GM19043 (cell line): ENCODE measurements at regions not wholly inside any gene's neighbourhood (a gene's known extent, or its start where the extent isn't known, plus 50 kb on each side); places are given as distances from the start of the nearest gene placed in this dataset.
"Not testable (repeated sequence)": the region's sequence is repeated elsewhere in the genome, so short reads cannot be mapped to it uniquely, and the experiment has no call there.

ENCODE experiments used
- ATAC-seq: cut with Tn5 transposase; IDR thresholded peaks from one replicate; pipeline ENCODE4 v1.9.1; 2021; ENCODE audit warnings: low read depth; ENCODE audit not compliant: unreplicated experiment

- no peak for ATAC-seq
These were observed 91.9 kb downstream of the FCRL5 start for GRCh38 chr1:157460381-157460780.

- ATAC-seq, result no peak
These were observed 95.0 kb downstream of the FCRL5 start for GRCh38 chr1:157457279-157457678.

- no peak for ATAC-seq
These were observed 97.0 kb downstream of the FCRL5 start for GRCh38 chr1:157455318-157455717.

- ATAC-seq, result no peak
These were observed 102.2 kb downstream of the FCRL5 start for GRCh38 chr1:157450106-157450505.

GRCh38 chr1:157448636-157449035 lies 103.7 kb downstream of the FCRL5 start:
- ATAC-seq, result no peak

GRCh38 chr1:157446356-157446755 lies 106.0 kb downstream of the FCRL5 start:
- not testable (repeated sequence) for ATAC-seq

GRCh38 chr1:157445616-157446140 lies 106.6 kb downstream of the FCRL5 start:
- ATAC-seq, result not testable (repeated sequence)

GRCh38 chr1:157442065-157442464 lies 110.2 kb downstream of the FCRL5 start:
- no peak for ATAC-seq

GRCh38 chr1:157439302-157439954 lies 112.9 kb downstream of the FCRL5 start:
- ATAC-seq, result no peak

- no peak for ATAC-seq
These were observed 113.7 kb downstream of the FCRL5 start for GRCh38 chr1:157438613-157439012.

GRCh38 chr1:157438146-157438545 lies 114.2 kb downstream of the FCRL5 start:
- ATAC-seq, result no peak

- ATAC-seq, result no peak
These were observed 115.0 kb downstream of the FCRL5 start for GRCh38 chr1:157437296-157437695.

GRCh38 chr1:157431751-157432150 lies 120.6 kb downstream of the FCRL5 start:
- no peak for ATAC-seq

GRCh38 chr1:157429601-157430240 lies 122.6 kb downstream of the FCRL5 start:
- ATAC-seq, result no peak

GRCh38 chr1:157423764-157424163 lies 128.6 kb downstream of the FCRL5 start:
- ATAC-seq, result not testable (repeated sequence)

GRCh38 chr1:157419845-157420542 lies 132.3 kb downstream of the FCRL5 start:
- no peak for ATAC-seq

GRCh38 chr1:157418659-157419058 lies 133.7 kb downstream of the FCRL5 start:
- ATAC-seq, result no peak

GRCh38 chr1:157418231-157418630 lies 134.1 kb downstream of the FCRL5 start:
- ATAC-seq, result no peak

GRCh38 chr1:157415661-157416060 lies 136.7 kb downstream of the FCRL5 start:
- no peak for ATAC-seq

- no peak for ATAC-seq
These were observed 140.0 kb downstream of the FCRL5 start for GRCh38 chr1:157412308-157412707.

GRCh38 chr1:157411769-157412168 lies 140.5 kb downstream of the FCRL5 start:
- no peak for ATAC-seq
